NCI-H146 treated with DMSO at 0.1 percent for 48 hours (cell line): ENCODE measurements at regions not wholly inside any gene's neighbourhood (a gene's known extent, or its start where the extent isn't known, plus 50 kb on each side); places are given as distances from the start of the nearest gene placed in this dataset.
"Not testable (repeated sequence)": the region's sequence is repeated elsewhere in the genome, so short reads cannot be mapped to it uniquely, and the experiment has no call there.

ENCODE experiments used
- DNase-seq: peaks from one replicate; lab custom pipeline; 2025; ENCODE audit not compliant: unreplicated experiment; lab: John Stamatoyannopoulos, UW

- no peak for DNase-seq
Observed at GRCh38 chr6:92647630-92648029, 771.7 kb downstream of the EPHA7 start.

DNA sequence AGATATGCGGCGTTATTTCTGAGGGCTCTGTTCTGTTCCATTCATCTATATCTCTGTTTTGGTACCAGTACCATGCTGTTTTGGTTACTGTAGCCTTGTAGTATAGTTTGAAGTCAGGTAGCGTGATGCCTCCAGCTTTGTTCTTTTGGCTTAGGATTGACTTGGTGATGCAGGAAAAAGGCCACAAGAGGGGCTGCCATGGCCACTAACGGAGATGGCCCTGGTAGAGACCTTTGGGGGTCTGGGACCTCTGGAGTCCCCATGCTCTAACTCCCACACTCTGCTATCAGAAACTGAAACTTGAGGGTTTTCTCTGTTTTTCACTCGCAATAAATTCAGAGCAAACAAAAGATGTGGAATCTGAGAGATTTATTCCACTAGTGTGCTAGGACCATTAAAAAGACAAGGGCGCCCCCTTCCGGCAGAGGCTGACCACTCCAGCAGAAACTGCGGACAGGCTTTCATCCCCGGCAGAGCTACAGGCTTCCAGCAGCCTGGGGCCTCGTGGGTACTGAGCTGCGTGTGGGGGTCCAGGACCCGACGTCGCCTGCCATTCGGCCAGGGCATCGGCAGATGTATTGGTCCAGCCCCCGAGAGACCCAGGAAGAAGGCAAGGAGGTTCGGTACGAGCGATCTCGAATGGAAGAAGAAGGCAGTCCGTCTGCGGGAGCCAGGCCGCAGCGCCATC lies 775.1 kb downstream of the EPHA7 start:
- DNase-seq, result not testable (repeated sequence)

DNA sequence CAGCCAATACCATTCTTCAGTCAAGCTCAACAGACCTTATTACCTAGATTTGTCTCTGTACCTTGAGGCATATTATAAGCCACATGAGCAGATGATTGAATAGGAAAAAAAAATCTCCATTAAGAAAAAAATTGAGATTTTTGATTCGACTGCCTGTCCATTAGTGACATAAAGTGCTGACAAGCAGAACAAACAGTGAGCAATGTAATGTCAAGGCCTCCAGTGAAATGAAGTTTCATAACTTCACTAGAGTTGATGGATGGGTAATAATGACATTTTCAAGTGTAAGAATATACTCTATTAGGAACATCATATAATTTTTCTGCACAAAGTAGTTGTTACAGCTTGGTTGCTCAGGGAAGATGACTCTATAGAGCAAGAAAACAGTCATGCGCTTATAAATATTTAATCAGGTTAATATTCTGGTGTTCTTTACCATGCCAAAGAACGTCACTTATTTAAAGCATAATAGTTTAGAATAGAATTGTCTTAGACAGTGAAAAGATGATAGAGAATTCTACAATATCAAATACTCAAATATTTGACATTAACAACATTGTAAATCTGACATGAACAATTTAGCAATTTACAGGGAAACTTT lies 783.7 kb downstream of the EPHA7 start:
- no peak for DNase-seq

- no peak for DNase-seq
Observed at GRCh38 chr6:92634561-92634960, 784.8 kb downstream of the EPHA7 start.

DNA sequence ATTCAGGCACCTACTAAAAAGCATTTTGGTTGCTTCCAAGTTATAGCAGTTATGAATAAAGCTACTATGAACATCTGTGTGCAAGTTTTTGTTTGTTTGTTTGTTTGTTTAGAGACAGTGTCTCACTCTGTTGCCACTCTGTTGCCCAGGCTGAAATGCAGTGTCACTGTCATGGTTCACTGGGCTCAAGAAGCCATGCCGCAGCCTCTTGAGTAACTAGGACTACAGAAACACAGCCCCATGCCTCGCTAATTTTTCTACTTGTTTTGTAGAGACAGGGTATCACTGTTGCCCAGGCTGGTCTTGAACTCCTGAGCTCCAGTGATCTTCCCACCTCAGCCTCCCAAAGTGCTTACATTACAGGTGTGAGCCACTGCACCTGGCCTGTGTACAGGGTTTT lies 795.9 kb downstream of the EPHA7 start:
- DNase-seq, result no peak

DNA sequence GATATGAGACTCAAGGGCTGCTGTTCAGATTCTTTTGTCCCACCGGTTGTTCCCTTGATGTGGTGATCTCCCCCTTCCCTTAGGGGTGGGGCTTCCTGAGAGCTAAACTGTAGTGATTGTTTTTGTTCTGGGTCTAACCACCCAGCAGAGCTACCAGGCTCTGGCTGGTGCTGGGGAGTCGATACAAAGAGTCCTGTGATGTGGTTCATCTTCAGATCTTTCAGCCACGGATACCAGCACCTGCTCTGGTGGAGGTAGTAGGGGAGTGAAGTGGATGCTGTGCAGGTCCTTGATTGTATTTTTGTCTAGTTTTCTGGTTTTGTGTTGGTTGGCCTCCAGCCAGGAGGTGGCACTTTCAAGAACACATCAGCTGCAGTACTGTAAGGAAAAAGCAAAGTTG lies 801.6 kb downstream of the EPHA7 start:
- DNase-seq, result no peak

- no peak for DNase-seq
Observed at GRCh38 chr6:92608751-92609150, 810.6 kb downstream of the EPHA7 start.

GRCh38 chr6:92593201-92593600 lies 826.2 kb downstream of the EPHA7 start:
- DNase-seq, result no peak

GRCh38 chr6:92589996-92590395 lies 829.4 kb downstream of the EPHA7 start:
- DNase-seq, result no peak

GRCh38 chr6:92588148-92588547 lies 831.2 kb downstream of the EPHA7 start:
- DNase-seq, result no peak

DNA sequence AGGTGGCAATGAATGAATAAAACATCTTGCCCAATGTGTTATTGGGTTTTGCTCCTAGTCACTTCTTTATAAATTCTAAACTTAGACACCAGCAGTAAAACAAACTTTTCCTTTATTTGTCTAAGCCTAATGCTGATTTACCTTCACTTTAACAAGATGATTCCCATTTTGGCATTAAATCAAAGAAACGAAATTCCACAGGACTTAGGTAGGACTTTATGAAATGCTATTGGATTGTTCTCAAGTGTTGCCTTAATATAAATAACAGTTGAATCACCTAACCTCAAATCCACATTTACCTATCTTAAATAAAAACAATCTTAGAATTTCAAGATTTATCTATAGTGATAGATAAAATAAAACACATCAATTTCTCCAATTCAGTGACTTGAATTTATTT lies 831.8 kb downstream of the EPHA7 start:
- DNase-seq, result no peak

GRCh38 chr6:92586236-92586977 lies 833.0 kb downstream of the EPHA7 start:
- no peak for DNase-seq

DNA sequence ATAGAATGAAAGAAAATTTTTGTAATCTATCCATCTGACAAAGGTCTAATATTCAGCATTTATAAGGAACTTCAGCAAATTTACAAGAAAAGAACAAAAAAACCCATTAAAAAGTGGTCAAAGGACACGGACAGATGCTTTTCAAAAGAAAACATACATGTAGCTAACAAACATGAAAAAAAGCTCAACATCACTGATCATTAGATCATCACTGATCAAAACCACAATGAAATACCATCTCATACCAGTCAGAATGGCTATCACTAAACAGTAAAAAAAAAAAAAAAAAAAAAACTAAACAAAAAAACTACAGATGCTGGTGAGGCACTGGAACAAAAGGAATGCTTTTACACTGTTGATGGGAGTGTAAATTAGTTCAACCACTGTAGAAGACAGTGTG lies 837.1 kb downstream of the EPHA7 start:
- no peak for DNase-seq

DNA sequence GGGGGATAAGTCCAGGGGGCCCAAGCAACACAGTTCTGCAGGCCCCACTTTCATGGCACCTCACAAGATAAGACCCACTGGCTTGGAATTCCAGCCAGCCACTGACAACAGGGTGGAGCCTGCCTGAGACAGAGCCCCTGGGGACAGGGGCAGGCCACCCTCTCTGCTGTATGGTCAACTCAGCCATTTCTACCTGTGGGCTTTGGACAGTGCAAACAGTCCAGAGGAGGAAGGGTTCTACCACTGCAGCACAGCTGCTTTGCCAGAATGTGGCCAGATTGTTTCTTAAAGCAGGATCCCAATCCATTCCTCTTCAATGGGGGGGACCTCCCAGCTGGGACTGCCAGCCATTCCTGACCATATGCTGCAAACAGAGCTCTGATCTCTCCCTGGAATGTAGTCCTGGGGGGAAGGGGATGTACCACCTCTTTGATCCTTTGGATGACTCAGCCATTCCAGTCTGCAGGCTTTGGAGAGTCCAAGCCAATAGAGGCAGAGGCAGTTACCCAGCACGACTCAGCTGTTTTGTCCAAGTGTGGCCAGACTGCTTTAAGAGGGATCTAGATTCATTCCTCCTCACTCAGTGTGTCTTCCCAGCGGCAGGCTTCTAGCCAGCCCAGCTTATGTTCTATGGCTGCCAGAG lies 842.2 kb downstream of the EPHA7 start:
- no peak for DNase-seq

GRCh38 chr6:92568541-92568940 lies 850.8 kb downstream of the EPHA7 start:
- DNase-seq, result no peak

DNA sequence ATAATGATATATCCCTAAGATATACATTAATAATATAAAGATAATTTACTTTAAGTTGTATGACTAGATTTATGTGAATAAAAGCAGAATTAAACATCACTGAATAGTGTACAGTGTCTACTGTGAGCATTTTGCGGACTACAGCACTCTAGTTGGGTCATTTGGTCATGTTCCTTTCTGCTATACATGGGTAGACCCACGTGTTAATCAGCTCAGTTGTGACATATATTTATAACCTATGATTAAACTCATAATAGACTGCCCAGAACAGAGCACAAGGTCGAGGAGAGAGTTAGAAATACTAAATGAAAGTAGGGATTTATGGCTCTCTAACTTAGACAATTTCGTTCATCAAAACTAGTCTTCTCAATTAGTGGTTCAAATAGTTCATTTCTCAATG lies 852.7 kb downstream of the EPHA7 start:
- DNase-seq, result no peak

DNA sequence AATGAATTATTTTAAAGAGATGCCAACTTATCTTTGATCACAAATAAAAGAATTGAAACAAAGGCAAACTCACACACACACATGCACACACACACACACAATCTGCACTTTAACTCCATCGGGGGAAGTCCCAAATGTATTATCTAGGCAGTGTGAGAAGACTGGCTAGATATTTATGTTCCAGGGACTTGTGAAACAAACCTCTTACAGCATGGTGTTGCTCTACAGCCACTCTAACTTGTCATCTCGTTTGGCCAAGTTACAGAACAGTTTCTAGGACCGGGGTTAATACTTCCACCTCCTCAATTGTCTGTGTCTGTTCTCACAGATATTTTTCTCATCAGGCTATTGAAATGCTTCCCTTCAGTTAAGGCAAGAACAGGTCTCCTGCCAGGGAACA lies 855.0 kb downstream of the EPHA7 start:
- DNase-seq, result no peak

DNA sequence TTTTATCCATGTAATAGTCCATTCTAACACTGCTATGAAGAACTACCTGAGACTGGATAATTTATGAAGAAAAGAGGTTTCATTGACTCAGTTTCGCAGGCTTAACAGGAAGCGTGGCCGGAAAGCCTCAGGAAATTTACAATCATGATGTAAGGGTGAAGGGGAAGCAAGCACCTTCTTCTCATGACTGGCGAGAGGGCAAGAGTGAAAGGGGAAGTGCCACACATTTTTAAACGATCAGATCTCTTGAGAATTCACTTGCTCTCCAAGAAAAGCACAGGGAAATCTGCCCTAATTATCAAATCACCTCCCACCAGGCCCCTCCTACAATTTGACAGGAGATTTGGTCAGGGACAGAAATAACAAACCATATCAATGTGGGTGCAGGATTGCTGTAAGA lies 859.7 kb downstream of the EPHA7 start:
- DNase-seq, result no peak

- no peak for DNase-seq
Observed at GRCh38 chr6:92559003-92559402, 860.4 kb downstream of the EPHA7 start.

GRCh38 chr6:92550501-92550900 lies 868.9 kb downstream of the EPHA7 start:
- DNase-seq, result no peak

DNA sequence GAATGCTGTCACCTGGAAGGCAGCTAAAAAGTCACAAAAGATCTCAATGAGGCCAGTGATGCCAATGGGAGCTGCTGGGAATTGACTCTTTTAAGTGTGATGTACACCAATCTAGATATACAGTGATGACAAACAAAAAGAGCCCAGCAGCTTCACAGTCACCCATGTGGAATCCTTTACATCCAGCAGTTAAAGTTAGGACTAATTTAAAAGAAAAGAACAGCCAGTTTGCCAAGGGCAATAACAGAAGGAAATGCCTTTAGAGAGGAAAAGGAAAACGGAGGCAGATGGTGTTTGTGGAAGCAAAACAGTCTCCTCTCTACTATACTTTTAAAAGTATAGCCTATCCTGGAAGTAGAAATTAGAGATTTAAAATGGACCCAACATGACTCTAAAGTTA lies 873.5 kb downstream of the EPHA7 start:
- no peak for DNase-seq
